ENCODE measurements at regions not wholly inside any gene's neighbourhood (a gene's known extent, or its start where the extent isn't known, plus 50 kb on each side); places are given as distances from the start of the nearest gene placed in this dataset.

- Histone ChIP-seq H3K9me3 (ENCODE audit: control insufficient read depth, insufficient read depth, low read length) (no peaks in the 10 kb centered on the region), H3K27me3 (ENCODE audit: control insufficient read depth, insufficient read depth, low read length) (no peaks in the 10 kb centered on the region), H3K4me3 (ENCODE audit: low read length) (no peak overlapping the region), H3K36me3 (ENCODE audit: control insufficient read depth, insufficient read depth, low read length) (no peaks in the 10 kb centered on the region), H3K27ac (ENCODE audit: low read length) (no peak overlapping the region), H3K4me1 (ENCODE audit: control insufficient read depth, insufficient read depth, low read length) (peaks cover 9% of the 10 kb centered on the region)
- Mint-ChIP-seq H3K36me3 (no peaks in the 10 kb centered on the region), H3K27me3 (ENCODE audit: low read depth in 2 of 2) (peaks cover 21 to 36% of the 10 kb centered on the region in 2 donors), H3K4me3 (no peak overlapping the region), H3K9me3 (no peaks in the 10 kb centered on the region), H3K4me1 (peaks cover 6 to 24% of the 10 kb centered on the region in 2 donors), H3K27ac (no peak overlapping the region)
- no peak for TF ChIP-seq CTCF (IDR thresholded peaks at IDR 0.05)
- intact Hi-C loops (cut with micrococcal nuclease) = no loop called here
- DNase-seq (no peak), ATAC-seq (no peak)
- no CpG with 5 or more reads among the region's 1 CpG for WGBS (ENCODE audit: insufficient coverage)
Observed at GRCh38 chrX:39327705-39328104, 526.4 kb downstream of the MID1IP1 start.

- Histone ChIP-seq H3K4me3 (ENCODE audit: low read length) (no peak overlapping the region), H3K9me3 (ENCODE audit: control insufficient read depth, insufficient read depth, low read length) (no peaks in the 10 kb centered on the region), H3K4me1 (ENCODE audit: control insufficient read depth, insufficient read depth, low read length) (peaks cover 9% of the 10 kb centered on the region), H3K36me3 (ENCODE audit: control insufficient read depth, insufficient read depth, low read length) (no peaks in the 10 kb centered on the region), H3K27ac (ENCODE audit: low read length) (no peak overlapping the region), H3K27me3 (ENCODE audit: control insufficient read depth, insufficient read depth, low read length) (no peaks in the 10 kb centered on the region)
- Mint-ChIP-seq H3K4me1 (peaks cover 6 to 24% of the 10 kb centered on the region in 2 donors), H3K36me3 (no peaks in the 10 kb centered on the region), H3K27ac (no peak overlapping the region), H3K4me3 (no peak overlapping the region), H3K27me3 (ENCODE audit: low read depth in 2 of 2) (peaks cover 22 to 38% of the 10 kb centered on the region in 2 donors), H3K9me3 (no peaks in the 10 kb centered on the region)
- TF ChIP-seq CTCF (IDR thresholded peaks at IDR 0.05) = no peak
- 66% methylated on average over 4 of the region's 4 CpGs for WGBS (ENCODE audit: insufficient coverage)
- ATAC-seq (no peak), DNase-seq (no peak)
- intact Hi-C loops (cut with micrococcal nuclease) = no loop called here
Observed at GRCh38 chrX:39328661-39329060, 527.4 kb downstream of the MID1IP1 start.

GRCh38 chrX:39331082-39331704, 529.9 kb downstream of the MID1IP1 start:
- H3K27ac Mint-ChIP-seq = no peak overlapping the region
- ATAC-seq (peak in 1 of 3 donors; percentile 68), DNase-seq (no peak)
- H3K4me3 Mint-ChIP-seq = no peak overlapping the region
- intact Hi-C loops (cut with micrococcal nuclease) = no loop called here
- no peak overlapping the region for H3K27ac ChIP-seq (ENCODE audit: low read length)
- peaks cover 22 to 41% of the 10 kb centered on the region in 2 donors for H3K27me3 Mint-ChIP-seq (ENCODE audit: low read depth in 2 of 2)
- no peak for TF ChIP-seq CTCF (IDR thresholded peaks at IDR 0.05)
- H3K36me3 ChIP-seq (ENCODE audit: control insufficient read depth, insufficient read depth, low read length) = no peaks in the 10 kb centered on the region
- no peaks in the 10 kb centered on the region for H3K9me3 ChIP-seq (ENCODE audit: control insufficient read depth, insufficient read depth, low read length)
- no peaks in the 10 kb centered on the region for H3K9me3 Mint-ChIP-seq
- peaks cover 9% of the 10 kb centered on the region for H3K4me1 ChIP-seq (ENCODE audit: control insufficient read depth, insufficient read depth, low read length)
- no peaks in the 10 kb centered on the region for H3K27me3 ChIP-seq (ENCODE audit: control insufficient read depth, insufficient read depth, low read length)
- H3K36me3 Mint-ChIP-seq = no peaks in the 10 kb centered on the region
- H3K4me3 ChIP-seq (ENCODE audit: low read length) = no peak overlapping the region
- WGBS (ENCODE audit: insufficient coverage) = 0% methylated on average over 2 of the region's 4 CpGs
- peaks cover 6 to 24% of the 10 kb centered on the region in 2 donors for H3K4me1 Mint-ChIP-seq

GRCh38 chrX:39333451-39333850, 532.2 kb downstream of the MID1IP1 start:
- H3K4me1 Mint-ChIP-seq = peaks cover 15 to 35% of the 10 kb centered on the region in 2 donors
- no peaks in the 10 kb centered on the region for H3K36me3 Mint-ChIP-seq
- peaks cover 15 to 29% of the 10 kb centered on the region in 2 donors for H3K27me3 Mint-ChIP-seq (ENCODE audit: low read depth in 2 of 2)
- no peaks in the 10 kb centered on the region for H3K9me3 Mint-ChIP-seq
- Histone ChIP-seq H3K9me3 (ENCODE audit: control insufficient read depth, insufficient read depth, low read length) (no peaks in the 10 kb centered on the region), H3K4me1 (ENCODE audit: control insufficient read depth, insufficient read depth, low read length) (peaks cover 9% of the 10 kb centered on the region), H3K36me3 (ENCODE audit: control insufficient read depth, insufficient read depth, low read length) (no peaks in the 10 kb centered on the region), H3K27me3 (ENCODE audit: control insufficient read depth, insufficient read depth, low read length) (no peaks in the 10 kb centered on the region), H3K27ac (ENCODE audit: low read length) (no peak overlapping the region), H3K4me3 (ENCODE audit: low read length) (no peak overlapping the region)
- no peak for TF ChIP-seq CTCF (IDR thresholded peaks at IDR 0.05)
- intact Hi-C loops (cut with micrococcal nuclease) = no loop called here
- DNase-seq (no peak), ATAC-seq (no peak)
- 85% methylated on average over 2 of the region's 2 CpGs for WGBS (ENCODE audit: insufficient coverage)
- no peak overlapping the region for H3K27ac Mint-ChIP-seq
- no peak overlapping the region for H3K4me3 Mint-ChIP-seq

Measured in natural killer cell (primary cell).